ENCODE measurements at regions not wholly inside any gene's neighbourhood (a gene's known extent, or its start where the extent isn't known, plus 50 kb on each side); places are given as distances from the start of the nearest gene placed in this dataset.
"Not testable (repeated sequence)": the region's sequence is repeated elsewhere in the genome, so short reads cannot be mapped to it uniquely, and the experiment has no call there.

GRCh38 chr7:127478024-127478355, 85.5 kb upstream of the ZNF800 start:
- Mint-ChIP-seq H3K4me1 (no peaks in the 10 kb centered on the region), H3K36me3 (ENCODE audit: low read depth) (no peaks in the 10 kb centered on the region), H3K9me3 (no peaks in the 10 kb centered on the region), H3K27ac (no peak overlapping the region), H3K27me3 (peaks cover 19% of the 10 kb centered on the region), H3K4me3 (no peak overlapping the region)
- CTCF ChIA-PET: no interaction called here
- DNase-seq: no peak
- POLR2A ChIA-PET: interaction anchor here (1.3 kb wide), 1 partner anchor 86 kb away, joined by 3 read pairs; no protein-coding TSS in a partner anchor

DNA sequence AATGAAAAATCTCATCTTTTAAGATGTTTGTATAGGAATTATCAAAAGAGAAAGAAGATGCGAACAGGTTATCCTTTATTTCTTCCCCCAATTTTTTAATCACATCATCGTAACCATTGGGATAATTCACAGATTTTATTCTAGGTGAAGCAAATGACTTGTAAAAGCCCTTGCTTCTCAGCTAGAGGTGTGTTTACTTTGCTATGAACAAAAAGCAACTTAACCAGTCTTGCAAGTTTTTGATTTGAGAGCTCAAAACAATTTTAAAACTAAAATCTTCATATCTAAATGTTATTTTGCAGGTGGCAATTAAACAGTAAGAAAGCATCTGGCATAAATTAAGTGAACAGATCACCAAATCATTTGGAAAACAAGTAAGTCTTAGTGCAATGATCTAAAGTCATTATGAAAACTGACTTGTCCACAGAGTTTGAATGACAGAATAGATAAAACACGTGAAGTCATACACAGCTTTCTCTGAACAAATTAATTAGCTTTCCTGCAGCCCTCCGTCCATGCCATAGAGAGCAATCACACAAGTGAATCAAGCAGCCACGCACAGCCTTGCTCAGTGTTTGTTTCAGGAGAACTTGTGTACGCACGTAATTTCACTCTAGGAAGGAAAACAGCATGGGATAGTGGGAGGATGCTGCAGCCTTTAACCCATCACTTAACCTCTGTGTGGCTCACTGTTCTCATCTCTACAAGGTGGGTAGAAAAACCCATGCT, 85.0 kb upstream of the ZNF800 start:
- Mint-ChIP-seq H3K36me3 (ENCODE audit: low read depth) (no peaks in the 10 kb centered on the region), H3K4me3 (no peak overlapping the region), H3K27me3 (peaks cover 19% of the 10 kb centered on the region), H3K27ac (no peak overlapping the region), H3K9me3 (no peaks in the 10 kb centered on the region), H3K4me1 (no peaks in the 10 kb centered on the region)
- POLR2A ChIA-PET: interaction anchor here (1.3 kb wide), 1 partner anchor 86 kb away, joined by 3 read pairs; no protein-coding TSS in a partner anchor
- CTCF ChIA-PET: no interaction called here
- no peak for DNase-seq

GRCh38 chr7:127476618-127477017, 84.1 kb upstream of the ZNF800 start:
- Mint-ChIP-seq H3K4me3 (no peak overlapping the region), H3K27ac (no peak overlapping the region), H3K9me3 (no peaks in the 10 kb centered on the region), H3K27me3 (peaks cover 19% of the 10 kb centered on the region), H3K4me1 (no peaks in the 10 kb centered on the region), H3K36me3 (ENCODE audit: low read depth) (no peaks in the 10 kb centered on the region)
- ChIA-PET CTCF (no interaction called here), POLR2A (no interaction called here)
- DNase-seq: no peak

DNA sequence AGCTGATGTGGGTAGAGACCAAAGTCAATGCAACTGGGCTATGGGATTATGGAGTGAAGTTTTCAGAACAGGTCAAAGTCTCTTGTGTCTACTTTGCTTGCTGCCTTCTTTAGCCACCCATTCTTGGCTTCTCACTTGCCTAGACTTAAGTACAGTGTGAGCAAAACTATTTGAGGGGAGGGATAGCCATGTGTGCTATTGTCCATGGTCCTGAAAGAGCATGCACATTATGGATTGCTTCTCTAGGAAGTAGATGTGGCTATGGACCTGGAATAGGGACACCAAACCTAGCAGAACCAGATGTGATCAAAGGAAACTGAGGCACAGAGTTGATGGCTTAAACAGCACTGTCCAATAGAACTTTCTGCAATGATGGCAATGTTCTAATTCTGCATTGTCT, 81.9 kb upstream of the ZNF800 start:
- Mint-ChIP-seq H3K4me1 (no peaks in the 10 kb centered on the region), H3K27me3 (peaks cover 21% of the 10 kb centered on the region), H3K27ac (no peak overlapping the region), H3K4me3 (no peak overlapping the region), H3K9me3 (no peaks in the 10 kb centered on the region), H3K36me3 (ENCODE audit: low read depth) (no peaks in the 10 kb centered on the region)
- POLR2A ChIA-PET: no interaction called here
- no peak for DNase-seq
- CTCF ChIA-PET: no interaction called here

DNA sequence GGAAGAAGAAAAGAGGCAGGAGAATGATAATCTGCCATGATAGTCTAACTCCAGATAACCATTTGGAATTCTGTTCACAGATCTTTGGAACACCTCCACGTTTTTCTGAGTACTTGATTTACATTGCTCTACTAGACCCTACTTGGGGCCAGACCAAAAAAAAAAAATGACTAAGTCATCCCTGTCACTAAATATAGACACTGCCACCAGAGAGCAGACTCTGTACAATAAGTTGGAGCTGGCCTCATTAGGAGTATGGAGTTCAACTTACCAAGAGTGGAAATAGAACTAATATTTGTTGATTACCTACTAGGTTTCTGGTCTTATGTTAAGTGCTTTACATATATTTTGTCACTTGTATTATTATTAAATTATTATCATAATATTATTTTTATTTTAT, 80.9 kb upstream of the ZNF800 start:
- H3K4me3 Mint-ChIP-seq: no peak overlapping the region
- no peaks in the 10 kb centered on the region for H3K36me3 Mint-ChIP-seq (ENCODE audit: low read depth)
- no peak for DNase-seq
- peaks cover 21% of the 10 kb centered on the region for H3K27me3 Mint-ChIP-seq
- H3K4me1 Mint-ChIP-seq: no peaks in the 10 kb centered on the region
- no peak overlapping the region for H3K27ac Mint-ChIP-seq
- ChIA-PET CTCF (no interaction called here), POLR2A (no interaction called here)
- no peaks in the 10 kb centered on the region for H3K9me3 Mint-ChIP-seq

GRCh38 chr7:127460077-127460476, 67.6 kb upstream of the ZNF800 start:
- no peak overlapping the region for H3K27ac Mint-ChIP-seq
- no peaks in the 10 kb centered on the region for H3K4me1 Mint-ChIP-seq
- no peak overlapping the region for H3K4me3 Mint-ChIP-seq
- ChIA-PET CTCF (no interaction called here), POLR2A (no interaction called here)
- peaks cover 4% of the 10 kb centered on the region for H3K27me3 Mint-ChIP-seq
- no peak for DNase-seq
- H3K9me3 Mint-ChIP-seq: no peaks in the 10 kb centered on the region
- no peaks in the 10 kb centered on the region for H3K36me3 Mint-ChIP-seq (ENCODE audit: low read depth)

DNA sequence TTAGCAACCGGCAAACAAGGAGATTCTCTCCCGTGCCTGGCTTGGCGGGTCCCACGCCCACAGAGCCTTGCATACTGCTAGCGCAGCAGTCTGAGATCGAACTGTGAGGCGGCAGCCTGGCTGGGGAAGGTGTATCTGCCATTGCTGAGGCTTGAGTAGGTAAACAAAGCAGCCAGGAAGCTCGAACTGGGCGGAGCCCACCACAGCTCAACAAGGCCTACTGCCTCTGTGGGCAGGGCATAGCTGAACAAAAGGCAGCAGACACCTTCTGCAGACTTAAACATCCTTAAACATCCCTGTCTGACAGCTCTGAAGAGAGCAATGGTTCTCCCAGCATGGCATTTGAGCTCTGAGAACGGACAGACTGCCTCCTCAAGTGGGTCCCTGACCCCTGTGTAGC, 58.8 kb upstream of the ZNF800 start:
- DNase-seq: peak; percentile 30
- H3K27ac Mint-ChIP-seq, H3K9me3 Mint-ChIP-seq: not testable (repeated sequence)

GRCh38 chr7:127448566-127448965, 56.1 kb upstream of the ZNF800 start:
- CTCF ChIA-PET: interaction anchor here (1.1 to 2.0 kb wide), 6 partner anchors 14 to 127 kb away, joined by 3 to 35 read pairs (median 6); partner anchors contain the start of gene ZNF800
- Mint-ChIP-seq H3K4me1 (peaks cover 12% of the 10 kb centered on the region), H3K27me3 (peaks cover 35% of the 10 kb centered on the region), H3K36me3 (ENCODE audit: low read depth) (no peaks in the 10 kb centered on the region), H3K27ac (no peak overlapping the region), H3K9me3 (peaks cover 2% of the 10 kb centered on the region), H3K4me3 (no peak overlapping the region)
- POLR2A ChIA-PET: no interaction called here
- DNase-seq: no peak

More for the DNA sequence above, 58.8 kb upstream of the ZNF800 start:
- Mint-ChIP-seq H3K27me3 (peaks cover 45% of the 10 kb centered on the region), H3K4me1 (peaks cover 12% of the 10 kb centered on the region)
- POLR2A ChIA-PET: interaction anchor here (1.7 kb wide), 1 partner anchor 59 kb away, joined by 9 read pairs; the partner anchor contains the start of gene ZNF800
- H3K4me3 Mint-ChIP-seq; CTCF ChIA-PET; H3K36me3 Mint-ChIP-seq (ENCODE audit: low read depth): not testable (repeated sequence)

DNA sequence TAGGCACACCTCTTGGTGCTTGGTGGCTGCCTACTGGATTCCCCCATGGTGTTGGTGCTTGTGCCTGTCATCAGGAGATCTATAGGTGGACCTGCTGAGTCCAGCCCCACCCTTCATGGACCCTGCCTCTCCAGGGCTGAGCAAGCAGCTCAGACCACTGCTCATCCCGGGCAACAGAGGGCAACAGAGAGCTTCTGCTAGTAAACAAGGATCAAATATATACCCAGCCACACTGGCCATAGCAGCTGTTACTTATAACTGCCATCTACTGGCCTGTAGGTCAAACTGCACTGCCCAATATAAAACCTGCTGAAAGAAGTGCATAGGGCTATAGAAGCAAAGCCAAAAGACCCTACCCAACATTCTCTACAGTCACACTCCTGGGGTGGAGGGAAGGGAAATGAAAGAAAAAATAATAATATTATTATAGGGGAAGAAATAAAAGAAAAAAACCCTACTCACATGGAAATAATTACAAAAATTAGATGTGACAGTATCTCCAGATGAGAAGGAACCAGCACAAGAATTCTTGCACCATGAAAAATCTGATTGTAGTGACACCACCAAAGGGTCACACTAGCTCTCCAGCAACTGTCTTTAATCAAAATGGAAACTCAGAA, 54.9 kb upstream of the ZNF800 start:
- H3K27ac Mint-ChIP-seq: no peak overlapping the region

GRCh38 chr7:127446842-127447241, 54.3 kb upstream of the ZNF800 start:
- no peak overlapping the region for H3K4me3 Mint-ChIP-seq
- peaks cover 36% of the 10 kb centered on the region for H3K27me3 Mint-ChIP-seq
- POLR2A ChIA-PET: interaction anchor here (1.1 kb wide), 1 partner anchor 55 kb away, joined by 12 read pairs; the partner anchor contains the start of gene ZNF800

More for the DNA sequence above, 54.9 kb upstream of the ZNF800 start:
- no peak overlapping the region for H3K4me3 Mint-ChIP-seq
- no peaks in the 10 kb centered on the region for H3K36me3 Mint-ChIP-seq (ENCODE audit: low read depth)
- CTCF ChIA-PET: interaction anchor here (0.7 to 2.1 kb wide), 27 partner anchors 12 to 762 kb away, joined by 3 to 35 read pairs (median 3); partner anchors contain the start of genes GCC1 and ZNF800
- peaks cover 2% of the 10 kb centered on the region for H3K9me3 Mint-ChIP-seq
- H3K4me1 Mint-ChIP-seq: peaks cover 12% of the 10 kb centered on the region
- DNase-seq: peak; percentile 60
- H3K27me3 Mint-ChIP-seq: peaks cover 36% of the 10 kb centered on the region
- POLR2A ChIA-PET: interaction anchor here (1.1 kb wide), 1 partner anchor 55 kb away, joined by 12 read pairs; the partner anchor contains the start of gene ZNF800

More at GRCh38 chr7:127446842-127447241, 54.3 kb upstream of the ZNF800 start:
- no peak overlapping the region for H3K27ac Mint-ChIP-seq
- DNase-seq: no peak
- CTCF ChIA-PET: interaction anchor here (0.7 to 2.1 kb wide), 22 partner anchors 13 to 644 kb away, joined by 3 to 35 read pairs (median 4); partner anchors contain the start of genes GCC1 and ZNF800
- no peaks in the 10 kb centered on the region for H3K36me3 Mint-ChIP-seq (ENCODE audit: low read depth)
- peaks cover 12% of the 10 kb centered on the region for H3K4me1 Mint-ChIP-seq
- peaks cover 2% of the 10 kb centered on the region for H3K9me3 Mint-ChIP-seq

Data from activated CD4-positive, alpha-beta memory T cell treated with anti-CD3 and anti-CD28 coated beads, Interleukin-2, amount 10 ng/mL, durations not matched to agents 7 days and 5 days (primary cell).